ENCODE measurements at regions not wholly inside any gene's neighbourhood (a gene's known extent, or its start where the extent isn't known, plus 50 kb on each side); places are given as distances from the start of the nearest gene placed in this dataset.

DNA sequence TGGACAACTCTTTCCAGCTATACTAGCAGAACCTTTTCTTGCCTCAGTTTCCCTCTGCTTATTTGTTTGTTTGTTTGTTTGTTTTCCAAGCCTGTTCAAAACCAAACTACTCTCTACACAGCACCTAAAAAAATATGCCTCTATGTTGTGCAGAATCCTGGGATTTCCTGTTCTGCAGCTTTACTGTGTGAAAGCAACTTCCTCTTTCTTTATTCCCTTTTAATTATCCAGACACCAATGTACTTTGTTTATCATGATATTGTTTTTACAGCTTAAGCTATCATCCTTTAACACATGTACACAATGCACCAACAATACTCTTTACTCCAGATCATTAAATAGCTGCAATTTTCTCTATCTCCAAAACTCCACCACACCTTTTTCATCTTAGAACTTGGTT lies 259.5 kb downstream of the EPHA4 start:
- TF ChIP-seq, protein P1, sequence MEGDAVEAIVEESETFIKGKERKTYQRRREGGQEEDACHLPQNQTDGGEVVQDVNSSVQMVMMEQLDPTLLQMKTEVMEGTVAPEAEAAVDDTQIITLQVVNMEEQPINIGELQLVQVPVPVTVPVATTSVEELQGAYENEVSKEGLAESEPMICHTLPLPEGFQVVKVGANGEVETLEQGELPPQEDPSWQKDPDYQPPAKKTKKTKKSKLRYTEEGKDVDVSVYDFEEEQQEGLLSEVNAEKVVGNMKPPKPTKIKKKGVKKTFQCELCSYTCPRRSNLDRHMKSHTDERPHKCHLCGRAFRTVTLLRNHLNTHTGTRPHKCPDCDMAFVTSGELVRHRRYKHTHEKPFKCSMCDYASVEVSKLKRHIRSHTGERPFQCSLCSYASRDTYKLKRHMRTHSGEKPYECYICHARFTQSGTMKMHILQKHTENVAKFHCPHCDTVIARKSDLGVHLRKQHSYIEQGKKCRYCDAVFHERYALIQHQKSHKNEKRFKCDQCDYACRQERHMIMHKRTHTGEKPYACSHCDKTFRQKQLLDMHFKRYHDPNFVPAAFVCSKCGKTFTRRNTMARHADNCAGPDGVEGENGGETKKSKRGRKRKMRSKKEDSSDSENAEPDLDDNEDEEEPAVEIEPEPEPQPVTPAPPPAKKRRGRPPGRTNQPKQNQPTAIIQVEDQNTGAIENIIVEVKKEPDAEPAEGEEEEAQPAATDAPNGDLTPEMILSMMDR (IDR thresholded peaks at IDR 0.05; ENCODE audit: low read depth, low read length, poor library complexity, severe bottlenecking): no peak
- no peak for TF ChIP-seq EZH2phosphoT487 (IDR thresholded peaks at IDR 0.05; ENCODE audit: borderline replicate concordance, low read length)
